Glutamatergic neuron (in vitro differentiated cells): ENCODE measurements at regions not wholly inside any gene's neighbourhood (a gene's known extent, or its start where the extent isn't known, plus 50 kb on each side); places are given as distances from the start of the nearest gene placed in this dataset.

ENCODE experiments used
- DNase-seq: peaks from one replicate; pipeline ENCODE4 v3.0.0; 2022
- H3K27ac Mint-ChIP-seq: one replicate; pipeline ENCODE4 v1.8.0; 2020; ENCODE audit warnings: mild to moderate bottlenecking, mixed read lengths, inconsistent platforms; ENCODE audit not compliant: unreplicated experiment
- H3K27me3 Mint-ChIP-seq: one replicate; pipeline ENCODE4 v1.8.0; 2020; ENCODE audit warnings: mild to moderate bottlenecking, moderate library complexity, mixed read lengths, inconsistent platforms; ENCODE audit not compliant: unreplicated experiment
- H3K36me3 Mint-ChIP-seq: one replicate; pipeline ENCODE4 v1.8.0; 2020; ENCODE audit warnings: mild to moderate bottlenecking, mixed read lengths, inconsistent platforms; ENCODE audit not compliant: unreplicated experiment
- H3K4me1 Mint-ChIP-seq: one replicate; pipeline ENCODE4 v1.8.0; 2020; ENCODE audit warnings: mild to moderate bottlenecking, low read depth, mixed read lengths, inconsistent platforms; ENCODE audit not compliant: unreplicated experiment
- H3K4me3 Mint-ChIP-seq: one replicate; pipeline ENCODE4 v1.8.0; 2020; ENCODE audit warnings: mild to moderate bottlenecking, mixed read lengths, inconsistent platforms; ENCODE audit not compliant: unreplicated experiment
- H3K9me3 Mint-ChIP-seq: one replicate; pipeline ENCODE4 v1.8.0; 2020; ENCODE audit warnings: mild to moderate bottlenecking, moderate library complexity, mixed read lengths, inconsistent platforms; ENCODE audit not compliant: unreplicated experiment
- TF ChIP-seq, protein P1 (sequence below): fragments of 200-600 bp; sonication (generic); IDR thresholded peaks from one replicate; pipeline ENCODE4 v1.5.0; 2021; ENCODE audit not compliant: partially characterized antibody, unreplicated experiment

DNA sequence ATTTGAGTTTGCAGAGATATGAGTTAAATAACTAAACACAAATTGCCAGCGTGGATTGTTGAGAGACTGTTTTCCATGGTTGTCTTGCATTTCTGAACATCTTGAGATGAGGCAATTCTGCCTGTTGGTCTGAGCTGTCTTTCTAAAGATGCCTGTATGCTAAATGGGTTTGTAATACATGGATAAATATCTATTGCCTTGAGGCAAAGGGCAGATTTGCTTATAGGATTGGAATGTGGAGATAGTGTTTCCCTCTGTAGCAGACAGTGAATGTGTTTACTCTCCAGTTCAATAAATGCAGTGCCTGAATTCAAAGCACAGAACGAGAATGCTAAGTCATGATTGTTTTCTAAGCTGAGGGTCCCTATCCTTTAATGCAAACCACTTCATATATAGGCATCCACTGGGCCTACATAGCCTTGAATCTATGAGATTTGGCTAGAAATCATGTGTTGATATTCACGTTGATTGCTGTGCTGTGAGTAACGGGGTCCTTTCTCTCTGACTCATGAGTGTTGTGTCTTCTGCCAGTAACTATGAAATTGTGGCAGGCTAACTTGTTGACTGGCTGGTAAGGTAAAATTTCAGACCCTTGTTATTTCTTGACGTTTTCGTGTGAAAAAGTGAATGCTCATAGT lies 2554.8 kb downstream of the PCDH9 start:
- H3K9me3 Mint-ChIP-seq: no peaks in the 10 kb centered on the region
- no peak overlapping the region for H3K4me3 Mint-ChIP-seq
- no peaks in the 10 kb centered on the region for H3K27me3 Mint-ChIP-seq
- H3K27ac Mint-ChIP-seq: no peak overlapping the region
- H3K4me1 Mint-ChIP-seq: no peaks in the 10 kb centered on the region
- no peak for DNase-seq
- no peaks in the 10 kb centered on the region for H3K36me3 Mint-ChIP-seq
- TF ChIP-seq, protein P1, sequence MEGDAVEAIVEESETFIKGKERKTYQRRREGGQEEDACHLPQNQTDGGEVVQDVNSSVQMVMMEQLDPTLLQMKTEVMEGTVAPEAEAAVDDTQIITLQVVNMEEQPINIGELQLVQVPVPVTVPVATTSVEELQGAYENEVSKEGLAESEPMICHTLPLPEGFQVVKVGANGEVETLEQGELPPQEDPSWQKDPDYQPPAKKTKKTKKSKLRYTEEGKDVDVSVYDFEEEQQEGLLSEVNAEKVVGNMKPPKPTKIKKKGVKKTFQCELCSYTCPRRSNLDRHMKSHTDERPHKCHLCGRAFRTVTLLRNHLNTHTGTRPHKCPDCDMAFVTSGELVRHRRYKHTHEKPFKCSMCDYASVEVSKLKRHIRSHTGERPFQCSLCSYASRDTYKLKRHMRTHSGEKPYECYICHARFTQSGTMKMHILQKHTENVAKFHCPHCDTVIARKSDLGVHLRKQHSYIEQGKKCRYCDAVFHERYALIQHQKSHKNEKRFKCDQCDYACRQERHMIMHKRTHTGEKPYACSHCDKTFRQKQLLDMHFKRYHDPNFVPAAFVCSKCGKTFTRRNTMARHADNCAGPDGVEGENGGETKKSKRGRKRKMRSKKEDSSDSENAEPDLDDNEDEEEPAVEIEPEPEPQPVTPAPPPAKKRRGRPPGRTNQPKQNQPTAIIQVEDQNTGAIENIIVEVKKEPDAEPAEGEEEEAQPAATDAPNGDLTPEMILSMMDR: no peak

DNA sequence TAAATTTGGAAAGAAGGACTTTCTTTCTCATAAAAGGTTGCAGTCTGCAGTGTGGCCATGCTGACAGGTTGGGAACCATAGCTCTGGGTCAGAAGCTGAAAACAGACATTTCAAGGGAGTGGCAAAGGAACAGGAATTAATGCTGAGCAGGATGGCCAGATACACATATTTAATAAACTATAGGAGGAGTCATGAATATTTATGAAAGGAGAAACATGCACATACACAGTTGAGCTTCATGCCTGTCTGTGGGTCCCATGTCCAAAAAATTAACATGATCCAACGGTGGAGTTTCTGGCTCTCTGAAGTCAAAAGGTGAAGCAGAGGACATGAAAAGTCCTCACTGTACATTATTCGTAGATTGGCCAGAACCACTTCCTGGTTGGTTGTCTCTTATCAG lies 2556.0 kb downstream of the PCDH9 start:
- H3K27me3 Mint-ChIP-seq: no peaks in the 10 kb centered on the region
- no peak overlapping the region for H3K4me3 Mint-ChIP-seq
- H3K9me3 Mint-ChIP-seq: no peaks in the 10 kb centered on the region

DNA sequence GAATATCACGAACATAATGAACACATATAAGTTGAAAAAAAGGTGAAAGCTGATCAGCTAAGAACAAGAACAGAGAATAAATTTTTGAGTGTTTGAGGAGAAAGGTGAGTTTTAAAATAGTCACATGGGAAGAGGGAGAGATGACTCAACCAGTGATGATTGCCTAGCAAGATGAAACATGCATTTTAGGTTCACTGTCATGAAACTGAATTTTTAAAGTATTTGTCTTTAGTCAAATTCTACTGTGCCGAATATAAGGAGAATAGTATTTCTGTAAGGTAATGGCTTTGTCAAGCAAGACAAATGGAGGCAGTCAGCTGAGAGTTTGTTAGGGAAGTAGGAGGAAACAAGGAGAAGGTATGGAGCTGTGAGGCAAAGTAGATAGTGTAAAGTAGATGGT lies 2557.4 kb downstream of the PCDH9 start:
- no peaks in the 10 kb centered on the region for H3K9me3 Mint-ChIP-seq
- DNase-seq: no peak
- H3K27ac Mint-ChIP-seq: no peak overlapping the region
- TF ChIP-seq, protein P1: no peak
- peaks cover 1% of the 10 kb centered on the region for H3K4me1 Mint-ChIP-seq
- H3K4me3 Mint-ChIP-seq: no peak overlapping the region
- no peaks in the 10 kb centered on the region for H3K27me3 Mint-ChIP-seq
- no peaks in the 10 kb centered on the region for H3K36me3 Mint-ChIP-seq

More for the DNA sequence above, 2556.0 kb downstream of the PCDH9 start:
- Mint-ChIP-seq H3K36me3 (no peaks in the 10 kb centered on the region), H3K27ac (no peak overlapping the region), H3K4me1 (no peaks in the 10 kb centered on the region)
- DNase-seq: no peak
- TF ChIP-seq, protein P1: no peak

DNA sequence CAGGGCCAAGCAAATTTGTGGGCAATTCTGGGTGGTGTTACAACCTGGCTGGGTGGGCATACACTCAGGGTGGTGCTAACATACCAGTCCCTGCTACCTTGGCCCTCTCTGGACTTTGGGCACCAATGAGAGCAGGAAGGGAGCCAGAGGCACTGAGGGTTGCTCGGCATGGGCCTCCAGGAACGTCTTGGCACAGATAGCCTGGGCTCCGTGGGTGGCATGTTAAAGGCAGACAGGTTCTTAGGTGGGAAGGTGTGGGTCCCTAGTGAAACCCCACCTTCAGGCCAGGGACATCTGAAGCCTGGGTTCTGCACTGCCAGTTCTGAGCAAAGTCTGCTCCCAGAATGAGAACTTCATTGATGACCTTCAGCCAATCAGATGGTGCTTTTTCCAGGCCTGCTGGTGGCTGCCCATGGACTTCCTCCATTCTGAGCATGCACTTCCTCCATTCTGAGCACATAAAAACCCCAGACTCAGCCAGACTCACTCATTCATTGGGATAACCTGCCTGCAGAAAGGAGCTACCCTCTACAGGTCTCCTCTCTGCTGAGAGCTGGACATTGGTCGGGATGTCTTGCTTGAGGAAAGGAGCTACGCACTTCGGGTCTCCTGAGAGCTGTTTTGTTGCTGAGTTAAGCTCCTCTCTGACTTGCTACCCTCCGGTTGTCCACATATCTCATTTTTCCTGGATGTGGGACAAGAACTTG lies 2567.1 kb downstream of the PCDH9 start:
- TF ChIP-seq, protein P1: no peak
- no peaks in the 10 kb centered on the region for H3K36me3 Mint-ChIP-seq

DNA sequence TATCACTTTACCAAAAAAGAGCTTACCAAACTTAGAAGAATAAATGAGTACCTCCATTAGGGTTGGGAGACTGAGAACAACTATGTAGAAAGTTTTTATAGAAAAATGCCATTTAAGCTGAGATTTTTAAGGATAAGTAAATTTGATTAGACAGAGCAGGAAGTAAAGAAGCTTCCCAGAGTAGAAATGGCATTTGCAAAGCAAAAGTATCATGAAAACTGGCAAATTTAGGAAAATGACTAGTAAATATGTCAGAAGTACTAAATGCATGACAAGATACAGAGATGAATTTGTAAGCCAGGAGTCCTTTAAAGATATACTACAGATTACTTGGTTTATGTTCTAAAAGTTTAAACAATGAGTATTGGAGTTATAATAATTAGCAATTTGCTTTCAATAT lies 2581.8 kb downstream of the PCDH9 start:
- Mint-ChIP-seq H3K9me3 (no peaks in the 10 kb centered on the region), H3K4me1 (peaks cover 3% of the 10 kb centered on the region), H3K27me3 (no peaks in the 10 kb centered on the region), H3K36me3 (no peaks in the 10 kb centered on the region), H3K27ac (no peak overlapping the region), H3K4me3 (no peak overlapping the region)
- no peak for DNase-seq
- TF ChIP-seq, protein P1: no peak

More for the DNA sequence above, 2567.1 kb downstream of the PCDH9 start:
- no peak overlapping the region for H3K27ac Mint-ChIP-seq
- no peaks in the 10 kb centered on the region for H3K9me3 Mint-ChIP-seq
- peaks cover 2% of the 10 kb centered on the region for H3K4me1 Mint-ChIP-seq
- no peaks in the 10 kb centered on the region for H3K27me3 Mint-ChIP-seq
- H3K4me3 Mint-ChIP-seq: no peak overlapping the region
- no peak for DNase-seq
